Body of pancreas (tissue), 4 donors: ENCODE measurements at regions not wholly inside any gene's neighbourhood (a gene's known extent, or its start where the extent isn't known, plus 50 kb on each side); places are given as distances from the start of the nearest gene placed in this dataset.

Experiments
- POLR2A ChIP-seq, 3 donors: fragments of 450-650 bp; IDR thresholded peaks; one replicate each; pipeline ENCODE4 v1.6.1; 2016; ENCODE audit warnings: antibody characterized with exemption in 3 of 3, mild to moderate bottlenecking in 2 of 3
- TF ChIP-seq, protein P1 (sequence below), 7 experiments: fragments of 450-650 bp in 4 of 7; fragments of 200-600 bp in 3 of 7; sonication (generic) in 3 of 7; IDR thresholded peaks; one replicate each; pipeline ENCODE4 v1.5.1; 2016 to 2019; ENCODE audit warnings: antibody characterized with exemption in 7 of 7

DNA sequence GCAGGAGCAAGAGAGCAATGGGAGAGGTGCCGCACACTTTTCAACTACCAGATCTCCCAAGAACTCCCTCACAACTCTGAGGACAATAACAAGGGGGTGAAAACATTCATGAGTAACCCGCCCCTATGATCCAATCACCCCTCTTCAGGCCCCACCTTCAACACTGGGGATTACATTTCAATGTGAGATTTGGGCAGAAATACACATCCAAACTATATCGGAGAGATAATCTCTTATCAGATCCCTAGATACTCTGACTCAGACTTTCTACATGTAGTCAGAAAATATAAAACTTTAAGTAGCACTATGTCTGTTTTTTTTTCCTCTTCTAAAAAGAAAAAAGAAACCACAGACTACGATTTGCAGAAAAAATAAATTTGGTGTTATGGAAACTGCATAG, 1595.9 kb upstream of the NUDT12 start:
- TF ChIP-seq, protein P1, sequence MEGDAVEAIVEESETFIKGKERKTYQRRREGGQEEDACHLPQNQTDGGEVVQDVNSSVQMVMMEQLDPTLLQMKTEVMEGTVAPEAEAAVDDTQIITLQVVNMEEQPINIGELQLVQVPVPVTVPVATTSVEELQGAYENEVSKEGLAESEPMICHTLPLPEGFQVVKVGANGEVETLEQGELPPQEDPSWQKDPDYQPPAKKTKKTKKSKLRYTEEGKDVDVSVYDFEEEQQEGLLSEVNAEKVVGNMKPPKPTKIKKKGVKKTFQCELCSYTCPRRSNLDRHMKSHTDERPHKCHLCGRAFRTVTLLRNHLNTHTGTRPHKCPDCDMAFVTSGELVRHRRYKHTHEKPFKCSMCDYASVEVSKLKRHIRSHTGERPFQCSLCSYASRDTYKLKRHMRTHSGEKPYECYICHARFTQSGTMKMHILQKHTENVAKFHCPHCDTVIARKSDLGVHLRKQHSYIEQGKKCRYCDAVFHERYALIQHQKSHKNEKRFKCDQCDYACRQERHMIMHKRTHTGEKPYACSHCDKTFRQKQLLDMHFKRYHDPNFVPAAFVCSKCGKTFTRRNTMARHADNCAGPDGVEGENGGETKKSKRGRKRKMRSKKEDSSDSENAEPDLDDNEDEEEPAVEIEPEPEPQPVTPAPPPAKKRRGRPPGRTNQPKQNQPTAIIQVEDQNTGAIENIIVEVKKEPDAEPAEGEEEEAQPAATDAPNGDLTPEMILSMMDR (IDR thresholded peaks at IDR 0.05), result no peak
- no peak for TF ChIP-seq POLR2A (IDR thresholded peaks at IDR 0.05)
